ENCODE measurements at regions not wholly inside any gene's neighbourhood (a gene's known extent, or its start where the extent isn't known, plus 50 kb on each side); places are given as distances from the start of the nearest gene placed in this dataset.

DNA sequence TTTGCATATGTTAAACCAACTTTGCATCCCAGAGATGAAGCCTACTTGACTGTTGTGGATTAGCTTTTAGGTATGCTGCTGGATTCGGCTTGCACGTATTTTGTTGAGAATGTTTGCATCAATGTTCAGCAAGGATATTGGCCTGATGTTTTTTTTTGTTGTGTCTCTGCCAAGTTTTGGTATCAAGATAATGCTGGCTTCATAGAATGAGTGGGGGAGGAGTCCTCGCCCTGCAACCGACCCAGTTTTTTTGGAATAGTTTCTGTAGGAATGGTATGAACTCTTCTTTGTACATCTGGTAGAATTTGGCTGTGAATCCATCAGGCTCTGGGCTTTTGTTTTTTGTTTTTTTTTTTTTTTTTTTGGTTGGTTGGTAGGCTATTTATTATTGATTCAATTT lies 147.9 kb downstream of the AHR start:
- Mint-ChIP-seq H3K4me3 (no peak overlapping the region), H3K4me1 (ENCODE audit: low read depth) (no peaks in the 10 kb centered on the region), H3K36me3 (ENCODE audit: low read depth) (no peaks in the 10 kb centered on the region), H3K27ac (no peak overlapping the region), H3K27me3 (no peaks in the 10 kb centered on the region), H3K9me3 (peaks cover 30% of the 10 kb centered on the region)
- intact Hi-C loops (cut with micrococcal nuclease) = no loop called here

DNA sequence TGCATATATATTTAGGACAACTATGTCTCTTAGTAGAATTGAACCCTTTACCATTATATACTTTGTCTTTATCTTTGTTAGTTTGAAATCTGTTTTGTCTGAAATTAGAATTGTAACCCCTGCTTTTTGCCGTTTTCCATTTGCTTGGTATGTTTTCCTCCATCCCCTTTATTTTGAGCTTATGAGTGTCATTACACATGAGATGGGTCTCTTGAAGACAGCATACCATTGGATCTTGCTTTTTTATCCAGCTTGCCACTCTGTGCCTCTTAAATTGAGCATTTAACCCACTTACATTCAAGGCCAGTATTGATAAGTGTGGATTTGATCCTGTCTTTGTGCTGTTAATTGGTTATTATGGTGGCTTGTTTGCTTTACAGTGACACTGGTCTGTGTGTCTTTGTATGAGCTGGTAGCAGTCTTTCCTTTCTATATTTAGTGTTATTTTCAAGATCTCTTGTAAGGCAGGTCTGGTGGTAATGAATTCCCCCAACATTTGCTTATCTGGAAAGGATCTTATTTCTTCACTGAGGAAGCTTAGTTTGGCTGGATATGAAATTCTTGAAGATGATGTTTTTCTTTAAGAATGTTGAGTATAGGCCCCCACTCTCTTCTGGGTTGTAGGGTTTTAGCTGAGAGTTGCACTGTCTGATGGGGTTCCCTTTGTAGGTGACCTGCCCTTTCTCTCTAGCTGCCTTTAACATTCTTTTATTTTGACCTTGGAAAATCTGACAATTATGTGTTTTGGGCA lies 149.5 kb downstream of the AHR start:
- Mint-ChIP-seq H3K4me3 (no peak overlapping the region), H3K27me3 (no peaks in the 10 kb centered on the region), H3K9me3 (peaks cover 30% of the 10 kb centered on the region), H3K4me1 (ENCODE audit: low read depth) (no peaks in the 10 kb centered on the region), H3K36me3 (ENCODE audit: low read depth) (no peaks in the 10 kb centered on the region), H3K27ac (no peak overlapping the region)
- intact Hi-C loops (cut with micrococcal nuclease) = no loop called here

DNA sequence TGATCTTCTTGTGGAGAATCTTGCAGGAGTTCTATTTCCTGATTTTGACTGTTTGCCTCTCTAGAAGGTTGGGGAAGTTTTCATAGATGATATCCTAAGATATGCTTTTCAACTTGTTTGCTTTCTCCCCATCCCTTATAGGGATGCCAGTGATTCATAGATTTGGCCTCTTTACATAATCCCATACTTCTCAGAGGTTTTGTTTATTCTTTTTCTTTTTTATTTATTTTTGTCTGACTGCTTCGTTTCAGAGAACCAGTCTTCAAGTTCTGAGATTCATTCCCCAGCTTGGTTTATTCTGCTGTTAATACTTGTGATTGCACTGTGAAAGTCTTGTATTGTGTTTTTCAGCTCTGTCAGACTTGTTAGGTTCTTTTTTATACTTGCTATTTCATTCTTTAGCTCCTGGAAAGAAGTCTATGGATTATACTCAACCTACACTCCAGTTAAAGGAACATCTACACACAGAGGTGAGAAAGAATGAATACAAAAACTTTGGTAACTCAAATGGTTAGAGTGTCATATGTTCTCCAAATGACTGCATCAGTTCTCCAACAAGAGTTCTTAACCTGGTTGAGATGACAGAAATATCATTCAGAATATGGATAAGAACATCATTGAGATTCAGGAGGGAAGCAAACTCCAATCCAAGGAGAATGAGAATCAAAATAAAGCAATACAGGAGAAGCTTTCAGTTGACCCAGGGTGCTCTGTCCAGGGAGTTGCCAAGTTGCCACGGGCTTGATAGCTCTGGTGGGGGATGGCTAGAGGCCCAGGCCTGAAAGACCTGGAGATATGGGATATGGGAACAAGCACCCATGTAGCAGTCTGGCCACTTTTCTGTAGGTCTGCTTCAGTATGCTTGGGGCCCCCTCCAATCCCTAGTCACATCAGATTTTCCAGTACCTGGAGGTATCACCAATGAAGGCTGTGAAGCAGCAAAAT lies 150.3 kb downstream of the AHR start:
- H3K27me3 Mint-ChIP-seq = no peaks in the 10 kb centered on the region

DNA sequence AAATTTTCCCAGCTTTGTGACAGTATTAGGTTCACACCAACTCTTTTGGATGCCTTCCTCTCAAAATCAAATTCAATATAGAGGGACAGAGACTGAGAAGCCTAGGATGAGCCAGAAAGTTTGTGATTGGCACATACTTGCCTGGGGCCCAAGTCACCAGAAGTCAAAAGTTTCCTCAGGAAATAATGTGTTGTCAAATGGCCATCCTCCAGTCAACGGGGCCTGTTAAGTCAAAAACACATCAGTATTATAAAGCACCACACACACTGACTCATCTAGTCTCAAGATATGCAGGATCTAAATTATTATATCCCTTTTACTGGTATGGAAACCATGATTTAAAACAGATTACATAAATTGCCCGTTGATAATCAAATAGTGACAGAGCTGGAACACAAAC lies 158.1 kb downstream of the AHR start:
- H3K4me1 Mint-ChIP-seq (ENCODE audit: low read depth) = peaks cover 7% of the 10 kb centered on the region
- peaks cover 15% of the 10 kb centered on the region for H3K36me3 Mint-ChIP-seq (ENCODE audit: low read depth)
- H3K27ac Mint-ChIP-seq = no peak overlapping the region
- no peaks in the 10 kb centered on the region for H3K27me3 Mint-ChIP-seq
- intact Hi-C loops (cut with micrococcal nuclease) = no loop called here
- H3K9me3 Mint-ChIP-seq = peaks cover 50% of the 10 kb centered on the region
- H3K4me3 Mint-ChIP-seq = no peak overlapping the region

More for the DNA sequence above, 150.3 kb downstream of the AHR start:
- H3K9me3 Mint-ChIP-seq = peaks cover 33% of the 10 kb centered on the region
- H3K4me3 Mint-ChIP-seq = no peak overlapping the region
- intact Hi-C loops (cut with micrococcal nuclease) = no loop called here
- H3K36me3 Mint-ChIP-seq (ENCODE audit: low read depth) = no peaks in the 10 kb centered on the region
- no peaks in the 10 kb centered on the region for H3K4me1 Mint-ChIP-seq (ENCODE audit: low read depth)
- no peak overlapping the region for H3K27ac Mint-ChIP-seq

DNA sequence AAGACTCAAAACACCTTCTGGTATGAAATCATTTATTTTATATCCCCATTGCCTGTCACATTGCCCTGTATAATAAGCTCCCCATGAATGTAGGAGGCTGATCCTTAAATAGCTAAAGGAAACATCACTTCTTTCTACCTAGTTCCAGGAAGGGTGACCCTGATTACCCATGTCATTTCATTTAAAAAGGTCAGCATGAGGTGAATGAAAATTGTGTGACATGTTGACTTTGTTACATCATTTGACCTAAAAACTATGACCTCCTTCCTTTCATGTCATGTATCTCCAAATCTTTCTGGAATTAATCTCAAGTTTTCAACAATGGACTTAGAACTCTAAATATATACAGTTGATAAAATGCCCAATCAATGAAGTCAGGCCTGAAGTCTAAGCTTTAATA lies 161.5 kb downstream of the AHR start:
- H3K4me3 Mint-ChIP-seq = no peak overlapping the region
- intact Hi-C loops (cut with micrococcal nuclease) = loop anchor here (10.0 kb wide), 1 partner anchor 55 kb away; no protein-coding TSS in a partner anchor
- H3K4me1 Mint-ChIP-seq (ENCODE audit: low read depth) = peaks cover 12% of the 10 kb centered on the region
- no peak overlapping the region for H3K27ac Mint-ChIP-seq
- H3K27me3 Mint-ChIP-seq = no peaks in the 10 kb centered on the region
- H3K36me3 Mint-ChIP-seq (ENCODE audit: low read depth) = peaks cover 15% of the 10 kb centered on the region
- peaks cover 34% of the 10 kb centered on the region for H3K9me3 Mint-ChIP-seq

DNA sequence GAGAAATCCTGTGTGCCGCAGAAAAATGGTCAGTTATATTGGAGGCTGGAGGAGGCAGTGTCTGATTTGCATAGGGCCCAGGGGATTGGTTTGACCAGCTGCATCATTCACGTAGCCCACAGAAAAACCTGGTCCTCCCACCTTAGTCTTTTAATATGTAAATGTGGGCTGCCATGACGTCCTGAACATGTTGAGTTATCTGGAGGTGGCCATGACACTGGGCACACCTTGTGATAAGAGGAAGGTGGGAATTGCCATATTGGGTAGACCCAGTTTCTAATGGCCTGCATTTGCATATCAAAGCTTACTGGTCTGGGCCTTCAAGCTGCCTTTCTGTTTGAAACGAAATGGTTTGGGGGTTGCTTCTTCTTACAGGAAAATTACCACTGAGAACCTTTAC lies 162.2 kb downstream of the AHR start:
- no peaks in the 10 kb centered on the region for H3K27me3 Mint-ChIP-seq

DNA sequence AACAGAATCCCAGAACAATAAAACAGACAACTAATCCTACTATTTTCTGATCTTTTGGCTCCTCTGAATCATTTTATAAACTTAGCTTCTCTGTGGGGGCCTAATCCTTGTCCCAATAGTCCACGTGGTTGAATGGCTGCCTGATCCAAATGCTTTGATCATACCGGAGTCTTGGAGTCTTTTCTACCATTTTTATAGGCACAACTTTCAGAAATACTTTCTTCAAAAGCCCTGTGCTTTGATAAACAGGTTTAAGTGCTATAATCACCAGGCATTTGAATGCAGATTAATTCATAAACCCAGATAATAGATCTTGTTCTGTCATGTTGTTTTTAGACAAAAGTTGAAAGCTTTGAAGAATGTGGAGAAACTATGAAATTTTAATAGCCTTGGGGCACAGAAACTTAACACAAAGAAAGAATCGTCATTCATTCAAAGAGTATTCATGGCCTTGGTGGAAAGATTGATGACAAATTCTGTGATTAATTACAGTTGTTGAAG lies 163.7 kb downstream of the AHR start:
- H3K4me1 Mint-ChIP-seq (ENCODE audit: low read depth) = peaks cover 21% of the 10 kb centered on the region
- peaks cover 15% of the 10 kb centered on the region for H3K36me3 Mint-ChIP-seq (ENCODE audit: low read depth)
- no peak overlapping the region for H3K27ac Mint-ChIP-seq
- intact Hi-C loops (cut with micrococcal nuclease) = loop anchor here (10.0 kb wide), 1 partner anchor 57 kb away; no protein-coding TSS in a partner anchor
- no peak overlapping the region for H3K4me3 Mint-ChIP-seq
- H3K9me3 Mint-ChIP-seq = peaks cover 32% of the 10 kb centered on the region
- peaks cover 3% of the 10 kb centered on the region for H3K27me3 Mint-ChIP-seq

More for the DNA sequence above, 162.2 kb downstream of the AHR start:
- Mint-ChIP-seq H3K4me3 (no peak overlapping the region), H3K36me3 (ENCODE audit: low read depth) (peaks cover 15% of the 10 kb centered on the region), H3K9me3 (peaks cover 34% of the 10 kb centered on the region), H3K27ac (no peak overlapping the region), H3K4me1 (ENCODE audit: low read depth) (peaks cover 12% of the 10 kb centered on the region)
- intact Hi-C loops (cut with micrococcal nuclease) = loop anchor here (10.0 kb wide), 1 partner anchor 56 kb away; no protein-coding TSS in a partner anchor

DNA sequence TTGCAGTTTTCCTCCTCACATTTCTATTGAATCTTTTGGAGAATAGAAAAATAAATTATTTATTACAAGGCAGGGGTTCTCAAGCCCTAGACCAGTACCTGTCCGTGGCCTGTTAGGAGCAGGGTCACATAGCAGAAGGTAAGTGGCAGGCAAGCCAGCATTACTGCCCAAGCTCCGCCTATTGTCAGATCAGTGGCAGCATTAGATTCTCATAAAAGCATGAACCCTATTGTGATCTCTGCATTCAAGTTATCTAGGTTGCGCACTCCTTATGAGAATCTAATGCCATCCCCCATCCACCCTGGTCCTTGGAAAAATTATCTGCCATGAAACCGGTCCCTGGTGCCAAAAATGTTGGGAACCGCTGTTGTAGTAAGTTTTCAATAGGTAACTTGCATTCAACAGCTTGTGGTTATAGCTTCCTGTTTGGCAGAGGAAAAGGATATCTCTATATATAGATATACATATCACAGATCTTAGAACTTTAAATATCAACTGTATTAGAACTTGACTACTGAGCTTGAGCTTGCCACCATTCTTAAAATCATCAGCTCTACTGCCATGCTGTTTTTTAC lies 165.1 kb downstream of the AHR start:
- intact Hi-C loops (cut with micrococcal nuclease) = loop anchor here (10.0 kb wide), 1 partner anchor 59 kb away; no protein-coding TSS in a partner anchor
- peaks cover 7% of the 10 kb centered on the region for H3K36me3 Mint-ChIP-seq (ENCODE audit: low read depth)
- H3K27me3 Mint-ChIP-seq = peaks cover 3% of the 10 kb centered on the region
- H3K27ac Mint-ChIP-seq = no peak overlapping the region
- H3K9me3 Mint-ChIP-seq = peaks cover 18% of the 10 kb centered on the region
- H3K4me1 Mint-ChIP-seq (ENCODE audit: low read depth) = peaks cover 23% of the 10 kb centered on the region
- no peak overlapping the region for H3K4me3 Mint-ChIP-seq

DNA sequence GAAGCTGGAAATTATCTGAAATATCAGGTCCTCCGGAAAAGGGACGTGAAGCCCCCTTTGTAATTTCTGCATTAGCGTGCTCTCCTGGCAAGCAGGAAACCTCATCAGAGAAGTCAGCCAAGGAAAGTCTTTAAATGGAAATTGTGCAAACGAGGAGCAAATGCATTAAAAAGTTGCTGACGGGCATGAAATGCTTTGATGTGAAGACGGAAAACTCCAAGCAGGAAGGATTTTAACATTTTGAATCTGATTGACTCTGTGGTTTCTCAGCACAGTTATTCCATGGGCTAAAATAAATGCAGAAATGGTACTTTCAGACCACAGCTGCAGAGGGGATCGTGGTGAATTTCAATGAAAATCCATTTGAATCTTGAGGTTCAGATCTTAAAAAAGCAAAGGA lies 167.8 kb downstream of the AHR start:
- H3K4me3 Mint-ChIP-seq = no peak overlapping the region
- peaks cover 3% of the 10 kb centered on the region for H3K27me3 Mint-ChIP-seq
- H3K4me1 Mint-ChIP-seq (ENCODE audit: low read depth) = peaks cover 21% of the 10 kb centered on the region
- H3K9me3 Mint-ChIP-seq = no peaks in the 10 kb centered on the region
- H3K27ac Mint-ChIP-seq = no peak overlapping the region
- H3K36me3 Mint-ChIP-seq (ENCODE audit: low read depth) = no peaks in the 10 kb centered on the region
- intact Hi-C loops (cut with micrococcal nuclease) = loop anchor here (10.0 kb wide), 1 partner anchor 61 kb away; no protein-coding TSS in a partner anchor

DNA sequence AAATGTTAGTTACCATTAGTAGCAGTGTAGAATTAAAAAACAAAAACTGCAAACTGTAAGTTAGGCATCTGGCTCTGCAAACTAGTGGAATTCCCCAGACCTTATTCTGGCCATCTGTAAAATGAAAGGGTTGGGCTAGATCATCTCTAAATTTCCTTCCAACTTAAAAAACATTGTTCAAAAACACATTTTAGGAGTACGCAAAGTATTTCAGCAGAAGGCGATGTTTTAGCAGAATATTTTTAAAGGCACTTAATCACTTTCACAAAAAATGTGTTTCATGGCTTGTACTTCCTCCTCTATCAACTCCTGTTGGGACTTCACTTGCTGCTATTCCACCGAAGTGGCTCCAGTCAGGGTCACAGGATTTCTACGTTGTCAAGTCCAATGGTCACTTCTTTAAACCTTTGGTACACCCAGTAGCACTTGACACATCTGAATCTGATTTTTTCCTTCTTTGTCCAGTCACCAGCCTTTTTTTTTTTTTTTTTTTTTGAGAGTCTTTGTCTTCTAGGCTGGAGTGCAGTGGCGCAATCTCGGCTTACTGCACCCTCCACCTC lies 169.0 kb downstream of the AHR start:
- Mint-ChIP-seq H3K27ac (no peak overlapping the region), H3K4me3 (no peak overlapping the region), H3K27me3 (peaks cover 3% of the 10 kb centered on the region), H3K4me1 (ENCODE audit: low read depth) (peaks cover 21% of the 10 kb centered on the region), H3K9me3 (no peaks in the 10 kb centered on the region), H3K36me3 (ENCODE audit: low read depth) (no peaks in the 10 kb centered on the region)
- intact Hi-C loops (cut with micrococcal nuclease) = loop anchor here (10.0 kb wide), 1 partner anchor 63 kb away; no protein-coding TSS in a partner anchor

DNA sequence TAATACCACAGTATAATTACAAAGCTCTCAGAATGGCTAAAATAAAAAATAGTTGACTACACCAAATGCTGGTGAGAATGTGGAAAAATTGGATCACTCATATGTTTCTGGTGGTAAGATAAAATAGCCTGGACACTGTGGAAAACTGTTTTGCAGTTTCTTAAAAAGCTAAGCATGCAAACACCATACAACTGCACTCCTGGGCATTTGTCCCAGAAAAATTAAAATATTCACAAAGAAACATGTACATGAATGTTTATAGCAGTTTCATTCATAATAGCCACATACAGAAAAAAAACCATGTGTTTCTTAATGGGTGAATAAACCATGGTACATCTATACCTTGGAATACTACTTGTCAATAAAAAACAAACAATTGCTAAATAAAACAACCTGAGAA lies 172.9 kb downstream of the AHR start:
- Mint-ChIP-seq H3K27me3 (no peaks in the 10 kb centered on the region), H3K9me3 (no peaks in the 10 kb centered on the region), H3K36me3 (ENCODE audit: low read depth) (no peaks in the 10 kb centered on the region), H3K4me1 (ENCODE audit: low read depth) (peaks cover 12% of the 10 kb centered on the region), H3K4me3 (no peak overlapping the region), H3K27ac (no peak overlapping the region)
- intact Hi-C loops (cut with micrococcal nuclease) = no loop called here

DNA sequence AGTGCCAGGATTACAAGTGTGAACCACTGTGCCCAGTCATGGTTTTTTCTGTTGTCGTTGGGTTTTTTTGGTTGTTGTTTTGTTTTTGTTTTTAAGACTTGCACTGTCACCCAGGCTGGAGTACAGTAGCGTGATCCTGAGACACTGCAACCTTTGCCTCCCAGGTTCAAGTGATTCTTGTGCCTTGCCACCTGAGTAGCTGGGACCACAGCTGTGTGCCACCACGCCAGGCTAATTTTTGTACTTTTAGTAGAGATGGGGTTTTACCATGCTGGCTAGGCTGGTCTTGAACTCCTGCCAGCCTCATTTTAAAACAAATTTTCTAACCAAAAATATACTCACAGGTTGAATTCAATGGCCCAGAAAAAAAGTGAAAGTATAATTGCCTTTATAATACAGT lies 174.1 kb downstream of the AHR start:
- intact Hi-C loops (cut with micrococcal nuclease) = no loop called here
- Mint-ChIP-seq H3K4me3 (no peak overlapping the region), H3K27me3 (no peaks in the 10 kb centered on the region)

DNA sequence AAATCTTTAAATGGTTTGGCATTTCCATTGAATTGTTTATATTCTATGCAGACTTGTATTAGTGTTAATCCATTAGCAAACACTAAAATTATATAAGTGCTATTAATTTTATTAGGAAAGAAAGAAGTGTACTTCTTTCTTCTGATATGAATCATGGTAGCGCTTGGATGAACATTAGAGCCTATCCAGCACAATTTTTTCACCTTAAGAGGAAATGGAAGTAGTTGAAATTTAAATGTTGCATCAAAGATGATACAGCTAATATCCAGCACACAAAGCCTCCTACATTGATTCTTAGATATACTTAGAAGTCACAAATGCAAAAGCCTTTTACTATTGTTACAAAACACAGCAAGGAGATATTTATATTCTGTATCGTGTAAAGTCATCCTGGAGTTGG lies 174.5 kb downstream of the AHR start:
- H3K4me1 Mint-ChIP-seq (ENCODE audit: low read depth) = no peaks in the 10 kb centered on the region
- no peaks in the 10 kb centered on the region for H3K36me3 Mint-ChIP-seq (ENCODE audit: low read depth)
- H3K27ac Mint-ChIP-seq = no peak overlapping the region
- H3K9me3 Mint-ChIP-seq = no peaks in the 10 kb centered on the region
- H3K4me3 Mint-ChIP-seq = no peak overlapping the region
- intact Hi-C loops (cut with micrococcal nuclease) = no loop called here
- H3K27me3 Mint-ChIP-seq = no peaks in the 10 kb centered on the region

More for the DNA sequence above, 174.1 kb downstream of the AHR start:
- Mint-ChIP-seq H3K4me1 (ENCODE audit: low read depth) (peaks cover 4% of the 10 kb centered on the region), H3K27ac (no peak overlapping the region), H3K36me3 (ENCODE audit: low read depth) (no peaks in the 10 kb centered on the region), H3K9me3 (no peaks in the 10 kb centered on the region)

Data from dendritic cell treated with granulocyte-macrophage colony-stimulating factor and Interleukin-4, amounts not matched to agents 40 ng/mL and 50 ng/mL, for 4 days (primary cell).